IMR-90 (cell line): ENCODE measurements at regions not wholly inside any gene's neighbourhood (a gene's known extent, or its start where the extent isn't known, plus 50 kb on each side); places are given as distances from the start of the nearest gene placed in this dataset.

ENCODE experiments used
- ATAC-seq: fragments of 200-7000 bp; cut with Tn5 transposase; 2 replicates; pipeline ENCODE4 v1.9.1; 2020; ENCODE audit warnings: low read depth, mild to moderate bottlenecking, moderate library complexity
- BruUV-seq: library from RNA; stranded (reverse); fragments of 400-500 nt; replicated peaks from 2 replicates; lab custom pipeline; 2021; lab: Mats Ljungman, UMichigan
- CTCF ChIA-PET: fragments of 300-600 bp; formaldehyde crosslinking; extraction: SDS; loops from one replicate; lab custom pipeline; 2021; ENCODE audit warnings: antibody characterized with exemption; lab: Yijun Ruan, JAX
- POLR2A ChIA-PET: fragments of 300-600 bp; sonication (Branson Sonifier 250); formaldehyde crosslinking; loops from one replicate; lab custom pipeline; 2022; ENCODE audit warnings: antibody characterized with exemption; ENCODE audit not compliant: unreplicated experiment; lab: Charles Lee
- DNase-seq: peaks from one replicate; pipeline ENCODE4 v3.0.0; 2013
- H2AFZ ChIP-seq: replicated peaks from 2 replicates; pipeline ENCODE3; 2013; ENCODE audit warnings: low read length, mild to moderate bottlenecking; ENCODE audit not compliant: poor library complexity
- H2AK5ac ChIP-seq: 2 replicates; pipeline ENCODE4 v1.6.1; 2013; ENCODE audit warnings: low read depth, low read length, inconsistent platforms
- H2AK9ac ChIP-seq: replicated peaks from 2 replicates; pipeline ENCODE3; 2013; ENCODE audit warnings: mild to moderate bottlenecking, low read depth, low read length, moderate library complexity; ENCODE audit not compliant: poor library complexity
- H2BK120ac ChIP-seq: 2 replicates; pipeline ENCODE4 v1.6.1; 2013; ENCODE audit warnings: low read depth, low read length, inconsistent platforms
- H2BK15ac ChIP-seq: 3 replicates; pipeline ENCODE4 v1.6.1; 2013; ENCODE audit warnings: low read depth, low read length, inconsistent platforms
- H2BK20ac ChIP-seq: 2 replicates; pipeline ENCODE4 v1.6.1; 2013; ENCODE audit warnings: low read depth, mild to moderate bottlenecking, inconsistent platforms, low read length, moderate library complexity
- H2BK5ac ChIP-seq: 2 replicates; pipeline ENCODE4 v1.6.1; 2013; ENCODE audit warnings: mild to moderate bottlenecking, low read depth, low read length, inconsistent platforms; ENCODE audit not compliant: poor library complexity, severe bottlenecking
- H3K14ac ChIP-seq: replicated peaks from 2 replicates; pipeline ENCODE4 v1.6.1; 2013; ENCODE audit warnings: low read depth, low read length, inconsistent platforms
- H3K18ac ChIP-seq: 2 replicates; pipeline ENCODE4 v1.6.1; 2013; ENCODE audit warnings: low read depth, low read length, control low read depth
- H3K23ac ChIP-seq: 2 replicates; pipeline ENCODE4 v1.6.1; 2013; ENCODE audit warnings: low read depth, low read length, inconsistent platforms
- H3K27ac ChIP-seq: 2 replicates; pipeline ENCODE4 v1.5.1; 2013; ENCODE audit warnings: mild to moderate bottlenecking, control low read depth, low read length; ENCODE audit not compliant: insufficient read depth
- H3K27me3 ChIP-seq: 2 replicates; pipeline ENCODE4 v1.6.1; 2013; ENCODE audit warnings: low read length; ENCODE audit not compliant: control insufficient read depth, insufficient read depth
- H3K36me3 ChIP-seq: 2 replicates; pipeline ENCODE4 v1.6.1; 2013; ENCODE audit warnings: low read length, mixed read lengths; ENCODE audit not compliant: control insufficient read depth, insufficient read depth
- H3K4ac ChIP-seq: 2 replicates; pipeline ENCODE4 v1.6.1; 2013; ENCODE audit warnings: low read depth, low read length, inconsistent platforms
- H3K4me1 ChIP-seq: 2 replicates; pipeline ENCODE4 v1.6.1; 2013; ENCODE audit warnings: low read length, mixed read lengths; ENCODE audit not compliant: control insufficient read depth, insufficient read depth
- H3K4me2 ChIP-seq: 2 replicates; pipeline ENCODE4 v1.6.1; 2013; ENCODE audit warnings: low read depth, mild to moderate bottlenecking, control low read depth, low read length, moderate library complexity
- H3K4me3 ChIP-seq: 2 replicates; pipeline ENCODE4 v1.5.1; 2013; ENCODE audit warnings: low read depth, mild to moderate bottlenecking, control low read depth, low read length, moderate library complexity; ENCODE audit not compliant: insufficient read depth
- H3K56ac ChIP-seq: 2 replicates; pipeline ENCODE4 v1.6.1; 2013; ENCODE audit warnings: low read length, inconsistent platforms; ENCODE audit not compliant: insufficient read depth; ENCODE audit errors: extremely low read depth
- H3K79me1 ChIP-seq, 2 experiments: 2 replicates each; pipeline ENCODE4 v1.6.1; 2013; ENCODE audit warnings: low read length in 2 of 2, inconsistent platforms in 1 of 2, low read depth in 1 of 2
- H3K9ac ChIP-seq: 2 replicates; pipeline ENCODE4 v1.6.1; 2013; ENCODE audit warnings: low read depth, low read length, control low read depth
- H3K9me1 ChIP-seq: 2 replicates; pipeline ENCODE4 v1.6.1; 2013; ENCODE audit warnings: low read length, inconsistent platforms; ENCODE audit not compliant: insufficient read depth
- H3K9me3 ChIP-seq: 2 replicates; pipeline ENCODE4 v1.6.1; 2013; ENCODE audit warnings: low read length; ENCODE audit not compliant: control insufficient read depth, insufficient read depth
- H4K20me1 ChIP-seq: 2 replicates; pipeline ENCODE4 v1.6.1; 2013; ENCODE audit warnings: low read length, inconsistent platforms; ENCODE audit not compliant: insufficient read depth
- H4K5ac ChIP-seq: 2 replicates; pipeline ENCODE4 v1.6.1; 2013; ENCODE audit warnings: mild to moderate bottlenecking, low read depth, low read length, control low read depth
- H4K8ac ChIP-seq, 2 experiments: 2 replicates each; pipeline ENCODE4 v1.6.1; 2013; ENCODE audit warnings: low read depth in 2 of 2, low read length in 2 of 2, control low read depth in 1 of 2, inconsistent platforms in 1 of 2
- H4K91ac ChIP-seq: 2 replicates; pipeline ENCODE4 v1.6.1; 2013; ENCODE audit warnings: low read depth, low read length, inconsistent platforms; ENCODE audit not compliant: insufficient read depth
- MAFK ChIP-seq: IDR thresholded peaks from 2 replicates; pipeline ENCODE4 v1.6.1; 2012; ENCODE audit warnings: low read depth, low read length, improper control_type of control experiment
- NFE2L2 ChIP-seq: fragments of 150-350 bp; IDR thresholded peaks from 2 replicates; pipeline ENCODE4 v1.6.1; 2016; ENCODE audit warnings: low read depth, mild to moderate bottlenecking, low read length
- POLR2A ChIP-seq: IDR thresholded peaks from 2 replicates; pipeline ENCODE4 v1.6.1; 2012; ENCODE audit warnings: mild to moderate bottlenecking, low read depth, low read length
- RAD21 ChIP-seq: IDR thresholded peaks from 2 replicates; pipeline ENCODE4 v1.6.1; 2012; ENCODE audit warnings: low read length, improper control_type of control experiment
- RCOR1 ChIP-seq: IDR thresholded peaks from 2 replicates; pipeline ENCODE4 v1.6.1; 2012; ENCODE audit warnings: mild to moderate bottlenecking, low read length, improper control_type of control experiment; ENCODE audit not compliant: insufficient replicate concordance
- SMC3 ChIP-seq: fragments of 150-350 bp; IDR thresholded peaks from 2 replicates; pipeline ENCODE4 v1.6.1; 2016; ENCODE audit warnings: low read depth, mild to moderate bottlenecking, antibody characterized with exemption, low read length, moderate library complexity
- WGBS, 2 experiments: methylation state at CpG; one replicate each; pipeline versions ENCODE4 v1.1.5 to v1.1.7; 2013; ENCODE audit warnings: missing lambda C conversion rate in 2 of 2; ENCODE audit not compliant: insufficient read length in 1 of 2; ENCODE audit errors: extremely low coverage in 2 of 2; 5-methylcytosine and 5-hydroxymethylcytosine counted together
- dilution Hi-C: fragments of 300-500 bp; cut with HindIII; formaldehyde crosslinking; loops from one replicate; pipeline ENCODE4 v1.14.3; 2018; ENCODE audit warnings: low sequenced_read_pairs; ENCODE audit not compliant: unreplicated experiment
- in situ Hi-C: fragments of 300-500 bp; cut with MboI; formaldehyde crosslinking; loops from 3 replicates; pipeline ENCODE4 v1.14.3; 2019; ENCODE audit warnings: low sequenced_read_pairs, inconsistent platforms, mixed read lengths
- intact Hi-C: fragments of 100-400 bp; cut with micrococcal nuclease; formaldehyde crosslinking; loops from 2 replicates; pipeline ENCODE4 v1.10.0; 2022

DNA sequence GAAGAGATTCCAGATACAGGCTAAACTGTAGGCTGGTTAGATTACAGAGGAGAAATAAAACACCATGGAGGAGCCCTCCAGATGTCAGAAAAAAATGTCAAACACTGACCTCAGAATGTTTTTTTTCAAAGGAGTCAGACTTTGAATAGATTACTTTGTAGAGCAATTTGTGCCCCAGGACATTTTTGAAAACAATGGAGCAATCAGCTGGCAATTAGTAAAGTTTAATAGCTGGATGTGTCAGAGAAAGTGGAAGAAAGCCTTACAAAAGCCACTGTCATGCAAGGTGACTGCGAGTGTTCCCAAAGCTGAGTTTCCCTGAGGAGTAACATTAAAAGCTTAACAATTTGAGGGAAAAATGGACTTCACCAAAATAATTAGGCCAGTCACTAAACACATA is 417.8 kb upstream of the CTNND2 start:
- Histone ChIP-seq H4K91ac (no peak overlapping the region), H3K4me2 (no peak overlapping the region)

More for the DNA sequence above, 417.8 kb upstream of the CTNND2 start:
- Histone ChIP-seq H2AFZ (no peak overlapping the region), H3K9ac (no peak overlapping the region), H3K14ac (no peak overlapping the region), H2AK9ac (no peak overlapping the region), H4K5ac (no peak overlapping the region), H3K79me1 (no peaks in the 10 kb centered on the region), H2BK5ac (no peak overlapping the region), H4K20me1 (no peaks in the 10 kb centered on the region), H3K4me3 (no peak overlapping the region), H2AK5ac (no peak overlapping the region), H3K27me3 (no peaks in the 10 kb centered on the region), H2BK15ac (no peak overlapping the region), H3K56ac (no peak overlapping the region), H4K8ac (no peak overlapping the region), H3K36me3 (no peaks in the 10 kb centered on the region), H3K27ac (no peak overlapping the region), H3K4me1 (no peaks in the 10 kb centered on the region), H3K23ac (no peak overlapping the region), H2BK20ac (no peak overlapping the region), H3K4ac (no peak overlapping the region), H3K9me3 (peaks cover 12% of the 10 kb centered on the region), H2BK120ac (no peak overlapping the region), H3K9me1 (no peaks in the 10 kb centered on the region), H3K18ac (no peak overlapping the region)
- POLR2A ChIA-PET = no interaction called here
- ATAC-seq (no peak), DNase-seq (no peak)
- no TSS peak for BruUV-seq
- TF ChIP-seq SMC3 = no peak
- TF ChIP-seq RCOR1 = no peak
- no peak for TF ChIP-seq POLR2A
- TF ChIP-seq NFE2L2 = no peak
- TF ChIP-seq RAD21 = no peak
- TF ChIP-seq MAFK = no peak
- in situ Hi-C loops = no loop called here
- WGBS, 2 experiments = no CpG with 5 or more reads among the region's 1 CpG
- intact Hi-C loops = no loop called here
- CTCF ChIA-PET = no interaction called here
- dilution Hi-C loops = no loop called here
